SK-N-SH (cell line): ENCODE measurements at regions not wholly inside any gene's neighbourhood (a gene's known extent, or its start where the extent isn't known, plus 50 kb on each side); places are given as distances from the start of the nearest gene placed in this dataset.

Experiments
- CTCF ChIA-PET: fragments of 300-600, 350-600 bp; formaldehyde crosslinking; extraction: SDS; loops from one replicate; lab custom pipeline; 2021; lab: Yijun Ruan, JAX
- POLR2A ChIA-PET: fragments of 350-600 bp; sonication (Branson Sonifier 250); formaldehyde crosslinking; extraction: SDS; loops from one replicate; lab custom pipeline; 2020; ENCODE audit warnings: antibody characterized with exemption, inconsistent platforms; lab: Yijun Ruan, JAX
- DNase-seq: peaks from one replicate; pipeline ENCODE4 v3.0.0; 2012
- H2AFZ ChIP-seq: fragments of 200-600 bp; sonication (generic); 2 replicates; pipeline ENCODE4 v1.8.1; 2016; ENCODE audit warnings: antibody characterized with exemption, mild to moderate bottlenecking, low read depth
- H3F3A ChIP-seq: fragments of 200-600 bp; sonication (generic); replicated peaks from 2 replicates; pipeline ENCODE3; 2016; ENCODE audit warnings: antibody characterized with exemption, mild to moderate bottlenecking; ENCODE audit not compliant: insufficient read depth
- H3K27ac ChIP-seq, 2 experiments: fragments of 200-500 bp in 1 of 2; fragments of 200-600 bp in 1 of 2; sonication (Bioruptor generic) in 1 of 2; sonication (generic), shearing (Covaris generic) in 1 of 2; 2 replicates each; pipeline versions ENCODE4 v1.5.1 to v1.6.1; 2014 to 2016; ENCODE audit warnings: low read depth in 2 of 2, inconsistent platforms in 1 of 2, low read length in 1 of 2, mild to moderate bottlenecking in 1 of 2, mixed read lengths in 1 of 2
- H3K27me3 ChIP-seq: fragments of 200-600 bp; sonication (generic), shearing (Covaris generic); 2 replicates; pipeline ENCODE4 v1.6.1; 2016; ENCODE audit warnings: mixed run types; ENCODE audit not compliant: insufficient read depth
- H3K36me3 ChIP-seq, 2 experiments: fragments of 200-500 bp in 1 of 2; fragments of 200-600 bp in 1 of 2; sonication (Bioruptor generic) in 1 of 2; sonication (generic) in 1 of 2; replicated peaks in 1 of 2; 2 replicates each; pipeline versions ENCODE3 to v1.5.1; 2014 to 2016; ENCODE audit warnings: low read length in 1 of 2, mild to moderate bottlenecking in 1 of 2; ENCODE audit not compliant: insufficient read depth in 2 of 2, control insufficient read depth in 1 of 2
- H3K4me1 ChIP-seq, 2 experiments: fragments of 200-500 bp in 1 of 2; fragments of 200-600 bp in 1 of 2; sonication (Bioruptor generic) in 1 of 2; sonication (generic), shearing (Covaris generic) in 1 of 2; 2 replicates each; pipeline versions ENCODE4 v1.5.1 to v1.6.1; 2014 to 2016; ENCODE audit warnings: low read depth in 1 of 2, low read length in 1 of 2, mixed run types in 1 of 2; ENCODE audit not compliant: insufficient read depth in 2 of 2, control insufficient read depth in 1 of 2
- H3K4me2 ChIP-seq: fragments of 200-600 bp; sonication (generic), shearing (Covaris generic); 2 replicates; pipeline ENCODE4 v1.6.1; 2017; ENCODE audit warnings: mixed run types
- H3K4me3 ChIP-seq, 2 experiments: fragments of 200-500 bp in 1 of 2; fragments of 200-600 bp in 1 of 2; sonication (Bioruptor generic) in 1 of 2; sonication (generic), shearing (Covaris generic) in 1 of 2; 2 replicates each; pipeline versions ENCODE4 v1.5.1 to v1.8.1; 2014 to 2016; ENCODE audit warnings: low read depth in 2 of 2, inconsistent platforms in 1 of 2, low read length in 1 of 2, mild to moderate bottlenecking in 1 of 2, mixed read lengths in 1 of 2, moderate library complexity in 1 of 2
- H3K79me2 ChIP-seq: fragments of 200-600 bp; sonication (generic); 2 replicates; pipeline ENCODE4 v1.8.1; 2017; ENCODE audit warnings: mild to moderate bottlenecking; ENCODE audit not compliant: insufficient read depth
- H3K9ac ChIP-seq: fragments of 200-600 bp; sonication (generic); 2 replicates; pipeline ENCODE4 v1.6.1; 2017; ENCODE audit warnings: mixed run types
- H3K9me2 ChIP-seq: fragments of 200-600 bp; sonication (generic); 2 replicates; pipeline ENCODE4 v1.6.1; 2017; ENCODE audit warnings: mixed run types
- H3K9me3 ChIP-seq: fragments of 200-600 bp; sonication (generic); 2 replicates; pipeline ENCODE4 v1.6.1; 2017; ENCODE audit warnings: mixed run types, mild to moderate bottlenecking, moderate library complexity
- H4K20me1 ChIP-seq: fragments of 200-600 bp; sonication (generic); 2 replicates; pipeline ENCODE4 v1.6.1; 2017; ENCODE audit warnings: mild to moderate bottlenecking, mixed run types; ENCODE audit not compliant: insufficient read depth
- CHD2 ChIP-seq: fragments of 150-350 bp; IDR thresholded peaks from 2 replicates; pipeline ENCODE4 v1.6.1; 2018; ENCODE audit warnings: low read length; ENCODE audit not compliant: partially characterized antibody
- EZH2phosphoT487 ChIP-seq: fragments of 200-600 bp; sonication (generic); IDR thresholded peaks from 2 replicates; pipeline ENCODE4 v1.6.1; 2017; ENCODE audit warnings: low read depth, mixed run types, mild to moderate bottlenecking, antibody characterized with exemption, moderate library complexity, borderline replicate concordance
- FOSL2 ChIP-seq: IDR thresholded peaks from 2 replicates; pipeline ENCODE4 v1.4.0; 2012; ENCODE audit warnings: low read depth, mild to moderate bottlenecking, moderate library complexity, borderline replicate concordance
- FOXJ3 ChIP-seq: sonication (generic); formaldehyde crosslinking; IDR thresholded peaks from 2 replicates; pipeline ENCODE4 v1.5.1; 2020; ENCODE audit warnings: mild to moderate bottlenecking, missing genetic modification reagents
- FOXM1 ChIP-seq: IDR thresholded peaks from 2 replicates; pipeline ENCODE4 v1.4.0; 2012; ENCODE audit warnings: low read depth, mild to moderate bottlenecking
- GABPA ChIP-seq: IDR thresholded peaks from 2 replicates; pipeline ENCODE4 v1.4.0; 2012; ENCODE audit warnings: low read depth, mild to moderate bottlenecking
- GATA2 ChIP-seq: sonication (generic); formaldehyde crosslinking; IDR thresholded peaks from 2 replicates; pipeline ENCODE4 v1.5.0; 2020; ENCODE audit warnings: mild to moderate bottlenecking, missing genetic modification reagents
- MAX ChIP-seq: IDR thresholded peaks from 2 replicates; pipeline ENCODE4 v1.4.0; 2012; ENCODE audit warnings: low read depth
- MEF2A ChIP-seq: IDR thresholded peaks from 2 replicates; pipeline ENCODE4 v1.4.0; 2012; ENCODE audit warnings: low read depth, borderline replicate concordance
- NFIC ChIP-seq: IDR thresholded peaks from 2 replicates; pipeline ENCODE4 v1.4.0; 2012; ENCODE audit warnings: borderline replicate concordance
- NRF1 ChIP-seq: IDR thresholded peaks from 2 replicates; pipeline ENCODE4 v1.6.1; 2012; ENCODE audit warnings: low read depth, mild to moderate bottlenecking, low read length
- PBX3 ChIP-seq: IDR thresholded peaks from 2 replicates; pipeline ENCODE4; 2012
- POLR2AphosphoS5 ChIP-seq: IDR thresholded peaks from 2 replicates; pipeline ENCODE4 v1.6.1; 2012; ENCODE audit warnings: low read depth, low read length
- RAD21 ChIP-seq: IDR thresholded peaks from 2 replicates; pipeline ENCODE4 v1.6.1; 2012; ENCODE audit warnings: mild to moderate bottlenecking, low read length
- RCOR1 ChIP-seq: fragments of 150-350 bp; IDR thresholded peaks from 2 replicates; pipeline ENCODE4 v1.6.1; 2017; ENCODE audit warnings: antibody characterized with exemption, low read length
- SMC3 ChIP-seq: IDR thresholded peaks from 2 replicates; pipeline ENCODE4 v1.6.1; 2012; ENCODE audit warnings: low read depth, low read length, improper control_type of control experiment
- TEAD4 ChIP-seq: IDR thresholded peaks from 2 replicates; pipeline ENCODE4 v1.4.0; 2012; ENCODE audit warnings: mild to moderate bottlenecking, borderline replicate concordance; ENCODE audit not compliant: insufficient read depth
- USF1 ChIP-seq: IDR thresholded peaks from 2 replicates; pipeline ENCODE4 v1.4.0; 2012; ENCODE audit warnings: low read depth, borderline replicate concordance
- USF2 ChIP-seq: fragments of 150-350 bp; IDR thresholded peaks from 2 replicates; pipeline ENCODE4 v1.6.1; 2017; ENCODE audit warnings: antibody characterized with exemption, low read length, low read depth, borderline replicate concordance
- ZBTB33 ChIP-seq: IDR thresholded peaks from 2 replicates; pipeline ENCODE4 v1.4.0; 2012; ENCODE audit warnings: low read depth, borderline replicate concordance
- WGBS: methylation state at CpG from one replicate; pipeline ENCODE4 v1.1.6; 2017; ENCODE audit warnings: low lambda C conversion rate; 5-methylcytosine and 5-hydroxymethylcytosine counted together

- no peaks in the 10 kb centered on the region for H3K36me3 ChIP-seq
- no peaks in the 10 kb centered on the region for H3K9me3 ChIP-seq
- no peak for DNase-seq
- H3K27ac ChIP-seq = no peak overlapping the region
- no peaks in the 10 kb centered on the region for H3K27me3 ChIP-seq
- no peaks in the 10 kb centered on the region for H4K20me1 ChIP-seq
- no peak overlapping the region for H3K9ac ChIP-seq
- H3K4me2 ChIP-seq = no peak overlapping the region
- no peaks in the 10 kb centered on the region for H3K4me1 ChIP-seq
- WGBS = 4% methylated on average over 2 of the region's 2 CpGs
- POLR2A ChIA-PET = no interaction called here
- no peaks in the 10 kb centered on the region for H3F3A ChIP-seq
- H2AFZ ChIP-seq = no peak overlapping the region
- H3K79me2 ChIP-seq = no peaks in the 10 kb centered on the region
- no peaks in the 10 kb centered on the region for H3K9me2 ChIP-seq
- TF ChIP-seq MAX (no peak), USF2 (no peak), EZH2phosphoT487 (no peak), CHD2 (no peak), NFIC (no peak), GATA2 (CRISPR knock-in tag) (no peak), FOXM1 (no peak), NRF1 (no peak), POLR2AphosphoS5 (no peak), RCOR1 (no peak), USF1 (no peak), MEF2A (no peak), FOSL2 (no peak), RAD21 (no peak), FOXJ3 (no peak), GABPA (no peak), SMC3 (no peak), ZBTB33 (no peak), TEAD4 (no peak), PBX3 (no peak)
- no peak overlapping the region for H3K4me3 ChIP-seq
- CTCF ChIA-PET = no interaction called here
Observed at GRCh38 chr12:67002720-67003119, 266.4 kb upstream of the CAND1 start.
